H1 (cell line): ENCODE measurements at regions not wholly inside any gene's neighbourhood (a gene's known extent, or its start where the extent isn't known, plus 50 kb on each side); places are given as distances from the start of the nearest gene placed in this dataset.

ENCODE experiments used
- CTCF ChIA-PET: fragments of 300-600 bp; sonication (Branson Sonifier 250); formaldehyde crosslinking; loops from one replicate; lab custom pipeline; 2021; ENCODE audit not compliant: partially characterized antibody; lab: Charles Lee
- POLR2A ChIA-PET: fragments of 300-600 bp; sonication (Branson Sonifier 250); formaldehyde crosslinking; loops from one replicate; lab custom pipeline; 2021; ENCODE audit warnings: inconsistent platforms; ENCODE audit not compliant: partially characterized antibody; lab: Charles Lee
- DNase-seq, 2 experiments: peaks; one replicate each; pipeline versions ENCODE4 v3.0.0 to v3.0.0-alpha.2; 2010 to 2022; ENCODE audit warnings: low spot score in 2 of 2, low read depth in 1 of 2, mixed read lengths in 1 of 2
- FAIRE-seq: peaks from 2 replicates; lab custom pipeline; 2011; peaks lifted over from hg19 to GRCh38; lab: Jason Lieb, UNC
- H2AFZ ChIP-seq: 2 replicates; pipeline ENCODE4 v1.8.1; 2012; ENCODE audit warnings: low read length, inconsistent platforms
- H2AK5ac ChIP-seq: 2 replicates; pipeline ENCODE4 v1.6.1; 2013; ENCODE audit warnings: low read depth, low read length
- H2BK120ac ChIP-seq: replicated peaks from 2 replicates; pipeline ENCODE3; 2013; ENCODE audit warnings: low read depth, low read length, inconsistent platforms
- H2BK12ac ChIP-seq: 2 replicates; pipeline ENCODE4 v1.6.1; 2013; ENCODE audit warnings: low read depth, low read length
- H2BK15ac ChIP-seq: 2 replicates; pipeline ENCODE4 v1.6.1; 2013; ENCODE audit warnings: low read length
- H2BK20ac ChIP-seq: 2 replicates; pipeline ENCODE4 v1.6.1; 2013; ENCODE audit warnings: low read length
- H2BK5ac ChIP-seq: 2 replicates; pipeline ENCODE4 v1.6.1; 2013; ENCODE audit warnings: low read depth, low read length
- H3K14ac ChIP-seq: 2 replicates; pipeline ENCODE4 v1.6.1; 2013; ENCODE audit warnings: inconsistent platforms; ENCODE audit not compliant: insufficient read length
- H3K18ac ChIP-seq: 2 replicates; pipeline ENCODE4 v1.6.1; 2013; ENCODE audit warnings: low read length; ENCODE audit errors: extremely low read depth
- H3K23ac ChIP-seq: 2 replicates; pipeline ENCODE4 v1.6.1; 2013; ENCODE audit warnings: inconsistent platforms; ENCODE audit not compliant: insufficient read length
- H3K23me2 ChIP-seq: 2 replicates; pipeline ENCODE4 v1.6.1; 2013; ENCODE audit warnings: low read depth, low read length
- H3K27ac ChIP-seq: 2 replicates; pipeline ENCODE4 v1.6.1; 2011; ENCODE audit warnings: low read depth, low read length, inconsistent platforms
- H3K27me3 ChIP-seq, 4 experiments: replicated peaks in 1 of 4; 1 replicate in 1 of 4; 2 replicates in 3 of 4; pipeline versions ENCODE4 v1.6.1 to v1.8.1; 2011 to 2013; ENCODE audit warnings: low read length in 3 of 4, mild to moderate bottlenecking in 3 of 4, inconsistent platforms in 2 of 4, mixed read lengths in 2 of 4, moderate library complexity in 1 of 4; ENCODE audit not compliant: control insufficient read depth in 3 of 4, insufficient read depth in 3 of 4; ENCODE audit errors: extremely low read depth in 1 of 4
- H3K36me3 ChIP-seq, 4 experiments: 2 replicates each; pipeline versions ENCODE4 v1.6.1 to v1.8.1; 2011 to 2013; ENCODE audit warnings: mild to moderate bottlenecking in 4 of 4, low read length in 3 of 4, moderate library complexity in 2 of 4, control low read depth in 1 of 4, inconsistent platforms in 1 of 4; ENCODE audit not compliant: insufficient read depth in 4 of 4, control insufficient read depth in 2 of 4
- H3K4ac ChIP-seq: replicated peaks from 2 replicates; pipeline ENCODE3; 2013; ENCODE audit warnings: low read length, low read depth, mixed read lengths, inconsistent platforms; ENCODE audit not compliant: insufficient read length
- H3K4me1 ChIP-seq, 4 experiments: replicated peaks in 1 of 4; 1 replicate in 1 of 4; 2 replicates in 3 of 4; pipeline versions ENCODE4 v1.6.1 to v1.8.1; 2011 to 2013; ENCODE audit warnings: low read length in 3 of 4, inconsistent platforms in 2 of 4, mixed read lengths in 1 of 4; ENCODE audit not compliant: insufficient read depth in 4 of 4, control insufficient read depth in 3 of 4
- H3K4me2 ChIP-seq, 2 experiments: 2 replicates each; pipeline versions ENCODE4 v1.6.1 to v1.8.1; 2011 to 2013; ENCODE audit warnings: low read depth in 2 of 2, low read length in 2 of 2, control low read depth in 1 of 2, inconsistent platforms in 1 of 2, mild to moderate bottlenecking in 1 of 2; ENCODE audit not compliant: insufficient read depth in 1 of 2
- H3K4me3 ChIP-seq, 4 experiments: fragments of 200-600, 300-600 bp in 1 of 4; sonication (generic), shearing (Covaris generic), sonication (Bioruptor Twin) in 1 of 4; 2 replicates each; pipeline versions ENCODE4 v1.5.1 to v1.8.1; 2011 to 2016; ENCODE audit warnings: low read length in 4 of 4, low read depth in 3 of 4, control low read depth in 2 of 4, inconsistent platforms in 2 of 4, mild to moderate bottlenecking in 2 of 4, mixed read lengths in 1 of 4, moderate library complexity in 1 of 4; ENCODE audit not compliant: insufficient read depth in 2 of 4; ENCODE audit errors: extremely low read depth in 1 of 4
- H3K56ac ChIP-seq: replicated peaks from 2 replicates; pipeline ENCODE3; 2013; ENCODE audit warnings: low read depth, mild to moderate bottlenecking, mixed read lengths, low read length, inconsistent platforms; ENCODE audit not compliant: insufficient read length
- H3K79me1 ChIP-seq: 2 replicates; pipeline ENCODE4 v1.6.1; 2013; ENCODE audit warnings: low read depth, low read length, control low read depth
- H3K79me2 ChIP-seq, 2 experiments: 2 replicates each; pipeline versions ENCODE4 v1.6.1 to v1.8.1; 2012 to 2013; ENCODE audit warnings: low read length in 2 of 2, mild to moderate bottlenecking in 2 of 2, inconsistent platforms in 1 of 2; ENCODE audit not compliant: insufficient read depth in 2 of 2, control insufficient read depth in 1 of 2
- H3K9ac ChIP-seq, 4 experiments: replicated peaks in 1 of 4; 1 replicate in 1 of 4; 2 replicates in 3 of 4; pipeline versions ENCODE4 v1.6.1 to v1.8.1; 2011 to 2013; ENCODE audit warnings: low read depth in 3 of 4, low read length in 3 of 4, control low read depth in 2 of 4, mild to moderate bottlenecking in 2 of 4, moderate library complexity in 2 of 4, inconsistent platforms in 1 of 4; ENCODE audit errors: extremely low read depth in 1 of 4
- H3K9me3 ChIP-seq, 2 experiments: 2 replicates each; pipeline versions ENCODE4 v1.6.1 to v1.8.1; 2012 to 2013; ENCODE audit warnings: mild to moderate bottlenecking in 2 of 2, moderate library complexity in 2 of 2, control low read depth in 1 of 2, inconsistent platforms in 1 of 2, low read depth in 1 of 2, low read length in 1 of 2, mixed read lengths in 1 of 2; ENCODE audit not compliant: insufficient read depth in 2 of 2
- H4K20me1 ChIP-seq, 2 experiments: replicated peaks in 1 of 2; 2 replicates each; pipeline versions ENCODE3 to v1.8.1; 2011 to 2013; ENCODE audit warnings: inconsistent platforms in 2 of 2, low read length in 2 of 2, mild to moderate bottlenecking in 1 of 2; ENCODE audit not compliant: insufficient read depth in 2 of 2, control insufficient read depth in 1 of 2
- H4K5ac ChIP-seq: 2 replicates; pipeline ENCODE4 v1.6.1; 2013; ENCODE audit warnings: low read length, low read depth, mixed read lengths, inconsistent platforms; ENCODE audit not compliant: insufficient read length
- H4K8ac ChIP-seq: 2 replicates; pipeline ENCODE4 v1.8.0; 2013; ENCODE audit warnings: mild to moderate bottlenecking, moderate library complexity, low read length, inconsistent platforms; ENCODE audit not compliant: insufficient read depth; ENCODE audit errors: extremely low read depth
- H4K91ac ChIP-seq: replicated peaks from 2 replicates; pipeline ENCODE3; 2013; ENCODE audit warnings: low read length, mixed read lengths, inconsistent platforms; ENCODE audit not compliant: insufficient read length
- KDM1A ChIP-seq: fragments of 200-600, 300-600 bp; sonication (generic); IDR thresholded peaks from 2 replicates; pipeline ENCODE4 v1.7.1; 2016; ENCODE audit warnings: mild to moderate bottlenecking, low read length, borderline replicate concordance
- SAP30 ChIP-seq: fragments of 300-600 bp; sonication (generic); IDR thresholded peaks from 2 replicates; pipeline ENCODE4 v1.7.1; 2012; ENCODE audit warnings: low read length, moderate library complexity, mild to moderate bottlenecking, inconsistent platforms; ENCODE audit not compliant: insufficient read depth, insufficient replicate concordance
- WGBS, 2 experiments: shearing (Covaris generic) in 1 of 2; methylation state at CpG; one replicate each; pipeline versions ENCODE4 v1.1.6 to v1.1.7; 2013 to 2015; ENCODE audit warnings: low lambda C conversion rate in 2 of 2, mixed read lengths in 2 of 2, inconsistent platforms in 1 of 2, low coverage in 1 of 2, missing lambda C conversion rate in 1 of 2; ENCODE audit not compliant: insufficient replicate concordance in 2 of 2, insufficient coverage in 1 of 2, insufficient read length in 1 of 2; ENCODE audit errors: extremely low coverage in 1 of 2, missing lambda C conversion rate in 1 of 2; 5-methylcytosine and 5-hydroxymethylcytosine counted together

DNA sequence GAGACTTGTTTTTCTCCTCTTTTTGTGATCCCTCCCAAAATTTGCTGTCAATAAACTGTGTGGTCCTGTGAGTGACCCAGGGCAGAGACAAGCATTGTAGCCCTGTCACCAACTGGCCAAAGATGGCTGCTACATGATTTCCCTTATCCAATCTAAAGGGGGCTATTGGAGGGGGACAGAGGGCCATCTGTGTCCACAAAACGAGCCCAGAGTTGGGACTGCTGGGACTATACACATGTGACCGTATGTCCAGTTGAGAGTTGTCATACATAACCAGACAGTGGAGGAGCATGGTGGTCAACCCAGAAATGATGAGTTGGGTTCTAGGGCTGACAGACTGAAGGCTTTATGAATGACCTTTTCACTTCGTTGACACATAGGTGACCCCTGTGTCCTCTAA is 55.3 kb upstream of the SDK1 start:
- Histone ChIP-seq H3K9ac (no peak overlapping the region), H2AFZ (no peak overlapping the region), H3K18ac (no peak overlapping the region), H3K9me3 (0 out of 4 replicates have a peak, but pooled peaks cover 0 to 4% of the 10 kb centered on the region in 2 experiments), H2BK5ac (no peak overlapping the region), H3K23ac (no peak overlapping the region), H4K20me1 (no peaks in the 10 kb centered on the region), H3K27ac (no peak overlapping the region), H3K36me3 (no peaks in the 10 kb centered on the region), H3K23me2 (no peaks in the 10 kb centered on the region), H3K4me1 (peaks cover 0 to 2% (median 1%) of the 10 kb centered on the region in 4 experiments; a peak in 2 of 7 replicates), H3K79me1 (no peaks in the 10 kb centered on the region), H4K5ac (no peak overlapping the region), H3K4me2 (no peak overlapping the region), H2BK12ac (no peak overlapping the region), H2BK20ac (no peak overlapping the region), H3K14ac (no peak overlapping the region), H2BK120ac (no peak overlapping the region), H2AK5ac (no peak overlapping the region), H4K8ac (no peak overlapping the region), H3K4ac (no peak overlapping the region), H3K79me2 (no peaks in the 10 kb centered on the region), H3K56ac (no peak overlapping the region), H3K27me3 (no peaks in the 10 kb centered on the region), H3K4me3 (no peak overlapping the region), H2BK15ac (no peak overlapping the region), H4K91ac (no peak overlapping the region)
- FAIRE-seq = no peak
- TF ChIP-seq SAP30 (no peak), KDM1A (no peak)
- 88% methylated on average over 3 of the region's 3 CpGs; no CpG with 5 or more reads in 1 of the 2 experiments for WGBS, 2 experiments
- ChIA-PET POLR2A (no interaction called here), CTCF (no interaction called here)
- DNase-seq = no peak
